ENCODE measurements at regions not wholly inside any gene's neighbourhood (a gene's known extent, or its start where the extent isn't known, plus 50 kb on each side); places are given as distances from the start of the nearest gene placed in this dataset.

GRCh38 chr5:87829217-87829551, 416.5 kb upstream of the CCNH start:
- TF ChIP-seq, protein P1, sequence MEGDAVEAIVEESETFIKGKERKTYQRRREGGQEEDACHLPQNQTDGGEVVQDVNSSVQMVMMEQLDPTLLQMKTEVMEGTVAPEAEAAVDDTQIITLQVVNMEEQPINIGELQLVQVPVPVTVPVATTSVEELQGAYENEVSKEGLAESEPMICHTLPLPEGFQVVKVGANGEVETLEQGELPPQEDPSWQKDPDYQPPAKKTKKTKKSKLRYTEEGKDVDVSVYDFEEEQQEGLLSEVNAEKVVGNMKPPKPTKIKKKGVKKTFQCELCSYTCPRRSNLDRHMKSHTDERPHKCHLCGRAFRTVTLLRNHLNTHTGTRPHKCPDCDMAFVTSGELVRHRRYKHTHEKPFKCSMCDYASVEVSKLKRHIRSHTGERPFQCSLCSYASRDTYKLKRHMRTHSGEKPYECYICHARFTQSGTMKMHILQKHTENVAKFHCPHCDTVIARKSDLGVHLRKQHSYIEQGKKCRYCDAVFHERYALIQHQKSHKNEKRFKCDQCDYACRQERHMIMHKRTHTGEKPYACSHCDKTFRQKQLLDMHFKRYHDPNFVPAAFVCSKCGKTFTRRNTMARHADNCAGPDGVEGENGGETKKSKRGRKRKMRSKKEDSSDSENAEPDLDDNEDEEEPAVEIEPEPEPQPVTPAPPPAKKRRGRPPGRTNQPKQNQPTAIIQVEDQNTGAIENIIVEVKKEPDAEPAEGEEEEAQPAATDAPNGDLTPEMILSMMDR (IDR thresholded peaks at IDR 0.05) = no peak
- TF ChIP-seq POLR2AphosphoS5 (IDR thresholded peaks at IDR 0.05) (no peak), POLR2A (IDR thresholded peaks at IDR 0.05) (no peak)
